Mesenchymal stem cell (in vitro differentiated cells and primary cell): ENCODE measurements at regions not wholly inside any gene's neighbourhood (a gene's known extent, or its start where the extent isn't known, plus 50 kb on each side); places are given as distances from the start of the nearest gene placed in this dataset.
"Not testable (repeated sequence)": the region's sequence is repeated elsewhere in the genome, so short reads cannot be mapped to it uniquely, and the experiment has no call there.

Source experiments
- DNase-seq: peaks from one replicate; pipeline ENCODE4 v3.0.0-alpha.2; 2013
- H2AFZ ChIP-seq: one replicate; pipeline ENCODE4 v1.6.1; 2013; ENCODE audit warnings: low read depth, mild to moderate bottlenecking, control low read depth, inconsistent platforms, low read length, moderate library complexity
- H2AK5ac ChIP-seq: 2 replicates; pipeline ENCODE4 v1.6.1; 2013; ENCODE audit warnings: low read length, moderate library complexity, mild to moderate bottlenecking, inconsistent platforms; ENCODE audit not compliant: severe bottlenecking
- H2BK120ac ChIP-seq: one replicate; pipeline ENCODE4 v1.6.1; 2013; ENCODE audit warnings: low read depth, mild to moderate bottlenecking, inconsistent platforms, low read length, moderate library complexity
- H2BK12ac ChIP-seq, 2 experiments: one replicate each; pipeline ENCODE4 v1.6.1; 2013; ENCODE audit warnings: inconsistent platforms in 2 of 2, low read length in 2 of 2, mild to moderate bottlenecking in 2 of 2, moderate library complexity in 2 of 2, control low read depth in 1 of 2
- H2BK15ac ChIP-seq: one replicate; pipeline ENCODE4 v1.6.1; 2013; ENCODE audit warnings: mild to moderate bottlenecking, low read depth, inconsistent platforms; ENCODE audit not compliant: poor library complexity, severe bottlenecking
- H2BK5ac ChIP-seq: 2 replicates; pipeline ENCODE4 v1.6.1; 2013; ENCODE audit warnings: low read depth, mild to moderate bottlenecking, low read length, control low read depth, inconsistent platforms; ENCODE audit not compliant: poor library complexity, severe bottlenecking
- H3K14ac ChIP-seq, 2 experiments: one replicate each; pipeline ENCODE4 v1.6.1; 2013; ENCODE audit warnings: inconsistent platforms in 2 of 2, low read length in 2 of 2, control low read depth in 1 of 2, mild to moderate bottlenecking in 1 of 2, moderate library complexity in 1 of 2
- H3K18ac ChIP-seq, 2 experiments: one replicate each; pipeline ENCODE4 v1.6.1; 2013; ENCODE audit warnings: inconsistent platforms in 2 of 2, low read length in 2 of 2, control low read depth in 1 of 2, low read depth in 1 of 2, mild to moderate bottlenecking in 1 of 2
- H3K23ac ChIP-seq, 2 experiments: one replicate each; pipeline ENCODE4 v1.6.1; 2013; ENCODE audit warnings: inconsistent platforms in 2 of 2, low read length in 2 of 2, mild to moderate bottlenecking in 2 of 2, moderate library complexity in 2 of 2, control low read depth in 1 of 2
- H3K27ac ChIP-seq: 2 replicates; pipeline ENCODE4 v1.5.1; 2013; ENCODE audit warnings: mild to moderate bottlenecking, moderate library complexity, low read length, control low read depth, inconsistent platforms; ENCODE audit not compliant: poor library complexity, severe bottlenecking
- H3K27me3 ChIP-seq, 2 experiments: 2 replicates each; pipeline versions ENCODE4 v1.6.1 to v1.7.0; 2013; ENCODE audit warnings: low read length in 2 of 2, mild to moderate bottlenecking in 2 of 2, moderate library complexity in 2 of 2, control low read depth in 1 of 2, inconsistent platforms in 1 of 2; ENCODE audit not compliant: control insufficient read depth in 1 of 2, insufficient read depth in 1 of 2
- H3K36me3 ChIP-seq, 2 experiments: 2 replicates each; pipeline versions ENCODE4 v1.6.1 to v1.7.0; 2013; ENCODE audit warnings: low read length in 2 of 2, control low read depth in 1 of 2, inconsistent platforms in 1 of 2, low read depth in 1 of 2, mild to moderate bottlenecking in 1 of 2; ENCODE audit not compliant: insufficient read depth in 2 of 2, control insufficient read depth in 1 of 2
- H3K4ac ChIP-seq, 2 experiments: one replicate each; pipeline ENCODE4 v1.6.1; 2013; ENCODE audit warnings: inconsistent platforms in 2 of 2, low read length in 2 of 2, mild to moderate bottlenecking in 2 of 2, moderate library complexity in 2 of 2, control low read depth in 1 of 2, low read depth in 1 of 2
- H3K4me1 ChIP-seq: 2 replicates; pipeline ENCODE4 v1.6.1; 2013; ENCODE audit warnings: low read depth, low read length, control low read depth; ENCODE audit not compliant: control insufficient read depth, insufficient read depth
- H3K4me2 ChIP-seq: 2 replicates; pipeline ENCODE4 v1.6.1; 2013; ENCODE audit warnings: low read length, mild to moderate bottlenecking, inconsistent platforms; ENCODE audit not compliant: poor library complexity, severe bottlenecking
- H3K4me3 ChIP-seq, 2 experiments: 2 replicates each; pipeline versions ENCODE4 v1.5.1 to v1.7.0; 2013; ENCODE audit warnings: low read length in 2 of 2, mild to moderate bottlenecking in 2 of 2, control low read depth in 1 of 2, low read depth in 1 of 2; ENCODE audit not compliant: insufficient read depth in 1 of 2
- H3K79me1 ChIP-seq: replicated peaks from 2 replicates; pipeline ENCODE4 v1.6.1; 2013; ENCODE audit warnings: mild to moderate bottlenecking, control low read depth, low read length, inconsistent platforms; ENCODE audit not compliant: poor library complexity, severe bottlenecking
- H3K9ac ChIP-seq: 2 replicates; pipeline ENCODE4 v1.7.0; 2013; ENCODE audit warnings: mild to moderate bottlenecking, low read length, moderate library complexity
- H3K9me3 ChIP-seq: 2 replicates; pipeline ENCODE4 v1.7.0; 2013; ENCODE audit warnings: mild to moderate bottlenecking, low read length; ENCODE audit not compliant: control insufficient read depth
- H4K8ac ChIP-seq: one replicate; pipeline ENCODE4 v1.6.1; 2013; ENCODE audit warnings: inconsistent platforms, mild to moderate bottlenecking, low read length, moderate library complexity
- H4K91ac ChIP-seq: one replicate; pipeline ENCODE4 v1.6.1; 2013; ENCODE audit warnings: mild to moderate bottlenecking, low read length, inconsistent platforms
- WGBS: methylation state at CpG from one replicate; pipeline ENCODE4 v1.1.7; 2013; ENCODE audit warnings: mixed read lengths; 5-methylcytosine and 5-hydroxymethylcytosine counted together

GRCh38 chr10:17528306-17528862 is 74.0 kb upstream of the ST8SIA6 start:
- H3K18ac ChIP-seq: peak overlapping the region in 1 of 2 experiments; percentile 54
- no peak overlapping the region for H3K4me3 ChIP-seq
- no peak overlapping the region for H3K23ac ChIP-seq
- no peak overlapping the region for H2BK5ac ChIP-seq
- DNase-seq: no peak
- H3K4me2 ChIP-seq: no peak overlapping the region
- no peak overlapping the region for H4K91ac ChIP-seq
- no peak overlapping the region for H3K14ac ChIP-seq
- no peak overlapping the region for H2BK12ac ChIP-seq
- H4K8ac ChIP-seq: no peak overlapping the region
- no peaks in the 10 kb centered on the region for H3K79me1 ChIP-seq
- no peaks in the 10 kb centered on the region for H3K36me3 ChIP-seq
- H3K27me3 ChIP-seq: no peaks in the 10 kb centered on the region
- peaks cover 2% of the 10 kb centered on the region for H3K4me1 ChIP-seq
- H3K9me3 ChIP-seq: no peaks in the 10 kb centered on the region
- 86% methylated on average over 1 of the region's 3 CpGs for WGBS
- no peak overlapping the region for H3K27ac ChIP-seq
- no peak overlapping the region for H2BK15ac ChIP-seq
- no peak overlapping the region for H3K4ac ChIP-seq
- no peak overlapping the region for H3K9ac ChIP-seq
- peak overlapping the region; percentile 19 for H2BK120ac ChIP-seq
- no peak overlapping the region for H2AFZ ChIP-seq
- H2AK5ac ChIP-seq: no peak overlapping the region

- peak overlapping the region in 1 of 2 experiments; percentile 41 for H3K4ac ChIP-seq
- H4K8ac ChIP-seq: peak overlapping the region; percentile 84
- peak overlapping the region; percentile 88 for H2BK120ac ChIP-seq
- H2BK12ac ChIP-seq: peak overlapping the region; percentile 76 to 84
- H3K27me3 ChIP-seq: no peaks in the 10 kb centered on the region
- H2BK15ac ChIP-seq: no peak overlapping the region
- peak overlapping the region in 1 of 2 experiments; percentile 24 for H3K4me3 ChIP-seq
- 56% methylated on average over 6 of the region's 6 CpGs for WGBS
- H3K14ac ChIP-seq: no peak overlapping the region
- DNase-seq: peak; percentile 42
- no peak overlapping the region for H3K4me2 ChIP-seq
- H3K36me3 ChIP-seq: no peaks in the 10 kb centered on the region
- H3K79me1 ChIP-seq: no peaks in the 10 kb centered on the region
- H3K23ac ChIP-seq: no peak overlapping the region
- H3K27ac ChIP-seq: peak overlapping the region; percentile 45
- H3K9ac ChIP-seq: no peak overlapping the region
- peaks cover 2% of the 10 kb centered on the region for H3K4me1 ChIP-seq
- no peak overlapping the region for H2AK5ac ChIP-seq
- H4K91ac ChIP-seq: peak overlapping the region; percentile 87
- H3K18ac ChIP-seq: peak overlapping the region; percentile 70 to 87
- H3K9me3 ChIP-seq: no peaks in the 10 kb centered on the region
- H2AFZ ChIP-seq: no peak overlapping the region
- H2BK5ac ChIP-seq: peak overlapping the region; percentile 19
Observed at GRCh38 chr10:17527514-17528146, 73.2 kb upstream of the ST8SIA6 start.

GRCh38 chr10:17526571-17526970 is 72.2 kb upstream of the ST8SIA6 start:
- not testable (repeated sequence) for H3K14ac ChIP-seq

GRCh38 chr10:17523917-17524316 is 69.5 kb upstream of the ST8SIA6 start:
- no peak overlapping the region for H2AFZ ChIP-seq
- H2BK15ac ChIP-seq: no peak overlapping the region
- no peaks in the 10 kb centered on the region for H3K36me3 ChIP-seq
- no peak overlapping the region for H3K27ac ChIP-seq
- peaks cover 2% of the 10 kb centered on the region for H3K4me1 ChIP-seq
- H3K9ac ChIP-seq: no peak overlapping the region
- H3K27me3 ChIP-seq: no peaks in the 10 kb centered on the region
- H3K9me3 ChIP-seq: no peaks in the 10 kb centered on the region
- H2AK5ac ChIP-seq: no peak overlapping the region
- no peak overlapping the region for H3K14ac ChIP-seq
- WGBS: 44% methylated on average over 1 of the region's 6 CpGs
- H4K8ac ChIP-seq: no peak overlapping the region
- H2BK5ac ChIP-seq: no peak overlapping the region
- H3K4ac ChIP-seq: no peak overlapping the region
- no peak overlapping the region for H3K23ac ChIP-seq
- no peak overlapping the region for H2BK120ac ChIP-seq
- no peak overlapping the region for H3K4me3 ChIP-seq
- H3K79me1 ChIP-seq: no peaks in the 10 kb centered on the region
- no peak overlapping the region for H3K4me2 ChIP-seq
- no peak for DNase-seq
- H3K18ac ChIP-seq: no peak overlapping the region
- no peak overlapping the region for H2BK12ac ChIP-seq
- H4K91ac ChIP-seq: no peak overlapping the region

More at GRCh38 chr10:17526571-17526970, 72.2 kb upstream of the ST8SIA6 start:
- H3K4ac ChIP-seq, H2AK5ac ChIP-seq, H3K23ac ChIP-seq, H2AFZ ChIP-seq, H3K18ac ChIP-seq, H3K4me2 ChIP-seq, H3K4me1 ChIP-seq, H3K79me1 ChIP-seq, H2BK120ac ChIP-seq, H3K27ac ChIP-seq, H3K36me3 ChIP-seq, H2BK15ac ChIP-seq, H4K8ac ChIP-seq, H3K9ac ChIP-seq, H3K4me3 ChIP-seq, H2BK12ac ChIP-seq, H3K9me3 ChIP-seq, H3K27me3 ChIP-seq, DNase-seq, H2BK5ac ChIP-seq, H4K91ac ChIP-seq: not testable (repeated sequence)
- no CpG with 5 or more reads among the region's 1 CpG for WGBS
